ENCODE measurements at regions not wholly inside any gene's neighbourhood (a gene's known extent, or its start where the extent isn't known, plus 50 kb on each side); places are given as distances from the start of the nearest gene placed in this dataset.

DNA sequence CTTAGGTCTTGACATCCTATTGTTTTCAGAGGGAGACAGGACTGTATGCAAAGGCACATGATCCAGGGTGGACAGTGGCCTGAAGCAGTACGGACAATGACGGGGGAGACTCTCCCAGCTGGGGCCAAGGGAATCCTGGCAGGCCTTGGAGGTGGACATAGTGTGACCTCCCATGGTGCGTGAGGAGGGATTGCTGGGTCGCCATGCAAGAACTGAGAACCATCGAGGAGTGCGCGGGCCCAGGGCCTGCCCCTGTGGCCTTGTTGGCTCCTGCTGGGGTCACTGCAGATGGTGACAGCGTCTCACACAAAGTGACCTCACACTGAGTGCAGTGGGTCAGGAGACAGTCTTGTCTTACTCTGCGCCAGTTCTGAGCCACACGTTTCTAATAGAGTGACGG, 192.4 kb downstream of the GADD45G start:
- no peak for TF ChIP-seq MXI1 (IDR thresholded peaks at IDR 0.05; ENCODE audit: low read depth, low read length)
- no peak for TF ChIP-seq MEF2A (IDR thresholded peaks at IDR 0.05; ENCODE audit: borderline replicate concordance, low read depth)
- TF ChIP-seq, protein P1, sequence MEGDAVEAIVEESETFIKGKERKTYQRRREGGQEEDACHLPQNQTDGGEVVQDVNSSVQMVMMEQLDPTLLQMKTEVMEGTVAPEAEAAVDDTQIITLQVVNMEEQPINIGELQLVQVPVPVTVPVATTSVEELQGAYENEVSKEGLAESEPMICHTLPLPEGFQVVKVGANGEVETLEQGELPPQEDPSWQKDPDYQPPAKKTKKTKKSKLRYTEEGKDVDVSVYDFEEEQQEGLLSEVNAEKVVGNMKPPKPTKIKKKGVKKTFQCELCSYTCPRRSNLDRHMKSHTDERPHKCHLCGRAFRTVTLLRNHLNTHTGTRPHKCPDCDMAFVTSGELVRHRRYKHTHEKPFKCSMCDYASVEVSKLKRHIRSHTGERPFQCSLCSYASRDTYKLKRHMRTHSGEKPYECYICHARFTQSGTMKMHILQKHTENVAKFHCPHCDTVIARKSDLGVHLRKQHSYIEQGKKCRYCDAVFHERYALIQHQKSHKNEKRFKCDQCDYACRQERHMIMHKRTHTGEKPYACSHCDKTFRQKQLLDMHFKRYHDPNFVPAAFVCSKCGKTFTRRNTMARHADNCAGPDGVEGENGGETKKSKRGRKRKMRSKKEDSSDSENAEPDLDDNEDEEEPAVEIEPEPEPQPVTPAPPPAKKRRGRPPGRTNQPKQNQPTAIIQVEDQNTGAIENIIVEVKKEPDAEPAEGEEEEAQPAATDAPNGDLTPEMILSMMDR (IDR thresholded peaks at IDR 0.05), result no peak
- no peak for TF ChIP-seq TEAD4 (IDR thresholded peaks at IDR 0.05; ENCODE audit: borderline replicate concordance, insufficient read depth)

All from SK-N-SH (cell line).